ENCODE measurements at regions not wholly inside any gene's neighbourhood (a gene's known extent, or its start where the extent isn't known, plus 50 kb on each side); places are given as distances from the start of the nearest gene placed in this dataset.

GRCh38 chr2:56682397-56682760, 498.6 kb downstream of the CCDC85A start:
- peak overlapping the region; percentile 6; the same call in 1 of the 2 replicates for H3K4me3 Mint-ChIP-seq
- H3K4me1 Mint-ChIP-seq (ENCODE audit: low read depth): peaks cover 74% of the 10 kb centered on the region
- peaks cover 9% of the 10 kb centered on the region for H3K36me3 Mint-ChIP-seq (ENCODE audit: low read depth)
- TF ChIP-seq, protein P1, sequence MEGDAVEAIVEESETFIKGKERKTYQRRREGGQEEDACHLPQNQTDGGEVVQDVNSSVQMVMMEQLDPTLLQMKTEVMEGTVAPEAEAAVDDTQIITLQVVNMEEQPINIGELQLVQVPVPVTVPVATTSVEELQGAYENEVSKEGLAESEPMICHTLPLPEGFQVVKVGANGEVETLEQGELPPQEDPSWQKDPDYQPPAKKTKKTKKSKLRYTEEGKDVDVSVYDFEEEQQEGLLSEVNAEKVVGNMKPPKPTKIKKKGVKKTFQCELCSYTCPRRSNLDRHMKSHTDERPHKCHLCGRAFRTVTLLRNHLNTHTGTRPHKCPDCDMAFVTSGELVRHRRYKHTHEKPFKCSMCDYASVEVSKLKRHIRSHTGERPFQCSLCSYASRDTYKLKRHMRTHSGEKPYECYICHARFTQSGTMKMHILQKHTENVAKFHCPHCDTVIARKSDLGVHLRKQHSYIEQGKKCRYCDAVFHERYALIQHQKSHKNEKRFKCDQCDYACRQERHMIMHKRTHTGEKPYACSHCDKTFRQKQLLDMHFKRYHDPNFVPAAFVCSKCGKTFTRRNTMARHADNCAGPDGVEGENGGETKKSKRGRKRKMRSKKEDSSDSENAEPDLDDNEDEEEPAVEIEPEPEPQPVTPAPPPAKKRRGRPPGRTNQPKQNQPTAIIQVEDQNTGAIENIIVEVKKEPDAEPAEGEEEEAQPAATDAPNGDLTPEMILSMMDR (IDR thresholded peaks at IDR 0.05): no peak
- H3K9me3 Mint-ChIP-seq: no peaks in the 10 kb centered on the region; the same call in 1 of the 2 replicates
- no peak for DNase-seq
- peak overlapping the region; percentile 86 for H3K27ac Mint-ChIP-seq
- no peaks in the 10 kb centered on the region for H3K27me3 Mint-ChIP-seq (ENCODE audit: insufficient read depth)

DNA sequence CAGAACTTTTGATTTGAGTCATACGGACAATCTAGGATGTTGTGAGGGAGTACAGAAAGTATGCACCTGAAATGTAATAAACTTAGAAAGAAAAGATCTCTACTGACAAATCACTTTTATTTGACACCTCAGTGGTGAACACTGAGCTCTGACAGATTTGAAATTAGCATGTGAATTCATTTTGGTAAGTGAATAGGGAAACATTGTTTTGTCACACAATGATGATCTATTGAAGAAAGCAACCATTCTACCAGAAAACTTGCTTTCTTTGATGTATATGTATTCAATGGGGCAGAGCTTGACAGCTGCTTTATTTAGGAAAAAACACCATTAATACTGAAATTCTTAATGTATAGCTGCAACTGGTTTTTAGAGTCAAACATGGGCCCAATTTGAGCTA, 500.5 kb downstream of the CCDC85A start:
- no peak for DNase-seq
- no peak overlapping the region for H3K27ac Mint-ChIP-seq
- no peak overlapping the region for H3K4me3 Mint-ChIP-seq
- no peaks in the 10 kb centered on the region for H3K36me3 Mint-ChIP-seq (ENCODE audit: low read depth)
- H3K9me3 Mint-ChIP-seq: no peaks in the 10 kb centered on the region; the same call in 1 of the 2 replicates
- H3K4me1 Mint-ChIP-seq (ENCODE audit: low read depth): peaks cover 89% of the 10 kb centered on the region
- H3K27me3 Mint-ChIP-seq (ENCODE audit: insufficient read depth): no peaks in the 10 kb centered on the region
- TF ChIP-seq, protein P1 (IDR thresholded peaks at IDR 0.05): no peak

DNA sequence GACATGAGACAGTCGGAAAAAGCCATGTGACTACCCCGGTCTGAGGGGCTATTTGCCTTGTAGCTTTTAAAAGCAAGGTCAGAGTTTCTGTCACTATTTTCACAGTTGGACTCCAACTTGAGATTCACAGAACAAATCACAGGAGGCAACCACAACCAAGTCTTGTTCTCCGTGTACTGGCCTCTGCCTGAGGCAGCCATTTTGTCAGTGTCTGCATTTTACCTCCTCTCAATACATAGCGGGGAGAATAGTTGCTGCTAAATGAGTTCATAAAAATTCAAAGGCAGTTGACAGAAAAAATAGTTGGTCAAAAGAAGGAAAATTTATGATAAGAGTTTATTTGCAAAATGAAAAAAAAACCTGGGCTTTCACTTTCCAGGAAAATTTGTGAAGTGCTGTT, 501.4 kb downstream of the CCDC85A start:
- Mint-ChIP-seq H3K27ac (peak overlapping the region; percentile 46; the same call in 1 of the 2 replicates), H3K4me3 (no peak overlapping the region)
- no peak for DNase-seq

GRCh38 chr2:56687169-56687568, 503.4 kb downstream of the CCDC85A start:
- peak; percentile 45 for DNase-seq
- Mint-ChIP-seq H3K4me3 (no peak overlapping the region), H3K27me3 (ENCODE audit: insufficient read depth) (no peaks in the 10 kb centered on the region; the same call in 1 of the 2 replicates), H3K27ac (no peak overlapping the region), H3K36me3 (ENCODE audit: low read depth) (peaks cover 24% of the 10 kb centered on the region), H3K9me3 (peaks cover 10% of the 10 kb centered on the region), H3K4me1 (ENCODE audit: low read depth) (peaks cover 91% of the 10 kb centered on the region)
- TF ChIP-seq, protein P1 (IDR thresholded peaks at IDR 0.05): no peak

More for the DNA sequence above, 501.4 kb downstream of the CCDC85A start:
- Mint-ChIP-seq H3K36me3 (ENCODE audit: low read depth) (peaks cover 4% of the 10 kb centered on the region; the same call in 1 of the 2 replicates), H3K9me3 (no peaks in the 10 kb centered on the region; the same call in 1 of the 2 replicates), H3K4me1 (ENCODE audit: low read depth) (peaks cover 91% of the 10 kb centered on the region), H3K27me3 (ENCODE audit: insufficient read depth) (no peaks in the 10 kb centered on the region)
- TF ChIP-seq, protein P1 (IDR thresholded peaks at IDR 0.05): no peak

- Mint-ChIP-seq H3K4me1 (ENCODE audit: low read depth) (peaks cover 92% of the 10 kb centered on the region), H3K4me3 (no peak overlapping the region), H3K27ac (peak overlapping the region; percentile 34; the same call in 1 of the 2 replicates), H3K9me3 (peaks cover 10% of the 10 kb centered on the region; the same call in 1 of the 2 replicates), H3K27me3 (ENCODE audit: insufficient read depth) (no peaks in the 10 kb centered on the region; the same call in 1 of the 2 replicates), H3K36me3 (ENCODE audit: low read depth) (peaks cover 30% of the 10 kb centered on the region)
- DNase-seq: no peak
- TF ChIP-seq, protein P1 (IDR thresholded peaks at IDR 0.05): no peak
These were observed 504.9 kb downstream of the CCDC85A start for GRCh38 chr2:56688661-56689060.

Measured in HFFc6 (cell line).